ENCODE measurements at regions not wholly inside any gene's neighbourhood (a gene's known extent, or its start where the extent isn't known, plus 50 kb on each side); places are given as distances from the start of the nearest gene placed in this dataset.

DNA sequence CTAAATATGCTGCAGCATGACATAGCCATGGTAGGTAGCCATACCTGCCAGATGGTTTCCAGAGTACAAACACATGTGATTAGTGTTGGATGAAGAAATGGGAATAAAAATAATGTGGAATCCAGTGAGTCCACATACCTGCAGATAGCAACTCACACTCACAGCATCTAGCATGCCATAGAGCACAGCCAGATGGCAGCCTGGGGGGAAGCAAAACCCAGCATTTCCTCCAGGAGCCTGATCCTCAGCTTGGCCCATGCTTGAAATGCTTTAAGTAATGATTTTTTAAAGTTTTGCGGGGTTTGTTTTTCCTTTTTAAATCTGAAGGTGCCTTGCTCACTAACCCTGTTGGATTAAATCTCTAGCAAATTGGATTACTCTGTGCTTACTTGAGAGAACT, 535.1 kb downstream of the STK39 start:
- TF ChIP-seq, protein P1, sequence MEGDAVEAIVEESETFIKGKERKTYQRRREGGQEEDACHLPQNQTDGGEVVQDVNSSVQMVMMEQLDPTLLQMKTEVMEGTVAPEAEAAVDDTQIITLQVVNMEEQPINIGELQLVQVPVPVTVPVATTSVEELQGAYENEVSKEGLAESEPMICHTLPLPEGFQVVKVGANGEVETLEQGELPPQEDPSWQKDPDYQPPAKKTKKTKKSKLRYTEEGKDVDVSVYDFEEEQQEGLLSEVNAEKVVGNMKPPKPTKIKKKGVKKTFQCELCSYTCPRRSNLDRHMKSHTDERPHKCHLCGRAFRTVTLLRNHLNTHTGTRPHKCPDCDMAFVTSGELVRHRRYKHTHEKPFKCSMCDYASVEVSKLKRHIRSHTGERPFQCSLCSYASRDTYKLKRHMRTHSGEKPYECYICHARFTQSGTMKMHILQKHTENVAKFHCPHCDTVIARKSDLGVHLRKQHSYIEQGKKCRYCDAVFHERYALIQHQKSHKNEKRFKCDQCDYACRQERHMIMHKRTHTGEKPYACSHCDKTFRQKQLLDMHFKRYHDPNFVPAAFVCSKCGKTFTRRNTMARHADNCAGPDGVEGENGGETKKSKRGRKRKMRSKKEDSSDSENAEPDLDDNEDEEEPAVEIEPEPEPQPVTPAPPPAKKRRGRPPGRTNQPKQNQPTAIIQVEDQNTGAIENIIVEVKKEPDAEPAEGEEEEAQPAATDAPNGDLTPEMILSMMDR (IDR thresholded peaks at IDR 0.05) = no peak
- TF ChIP-seq POLR2AphosphoS5 (IDR thresholded peaks at IDR 0.05) = no peak
- TF ChIP-seq POLR2A (IDR thresholded peaks at IDR 0.05; ENCODE audit: low read depth) = no peak

All from esophagus muscularis mucosa (tissue), 3 donors.